ENCODE measurements at regions not wholly inside any gene's neighbourhood (a gene's known extent, or its start where the extent isn't known, plus 50 kb on each side); places are given as distances from the start of the nearest gene placed in this dataset.

DNA sequence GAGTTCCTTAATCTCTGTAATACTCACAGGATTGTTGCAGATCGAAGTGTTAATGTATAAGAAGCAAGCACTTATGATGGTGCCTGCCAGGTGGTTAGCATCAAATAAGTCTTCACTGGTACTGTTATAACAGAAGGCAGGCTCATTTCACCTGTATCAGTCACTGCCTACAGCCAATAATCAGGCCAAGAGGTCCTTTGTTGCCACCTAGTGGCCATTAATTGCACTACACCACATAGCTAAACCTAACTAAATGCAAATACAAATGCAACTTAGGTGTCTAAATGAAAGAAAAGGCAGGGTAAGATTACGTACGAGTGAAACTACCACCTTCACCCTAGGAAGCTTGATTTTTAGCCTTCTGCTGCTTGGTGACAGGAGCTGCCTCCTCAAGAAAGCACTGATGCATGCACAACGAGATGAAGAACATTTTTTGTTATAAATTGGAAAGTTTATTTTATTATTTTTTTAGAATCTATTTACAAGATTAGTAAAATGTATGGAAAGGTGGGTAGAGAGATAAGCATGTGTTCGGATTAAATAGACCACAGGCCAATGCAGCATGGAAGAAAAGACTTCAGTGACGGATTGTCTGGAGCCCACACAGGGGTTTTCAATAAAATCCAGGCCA lies 334.8 kb upstream of the CAMK1G start:
- peak; percentile 67 for DNase-seq (ENCODE audit: low read depth)

DNA sequence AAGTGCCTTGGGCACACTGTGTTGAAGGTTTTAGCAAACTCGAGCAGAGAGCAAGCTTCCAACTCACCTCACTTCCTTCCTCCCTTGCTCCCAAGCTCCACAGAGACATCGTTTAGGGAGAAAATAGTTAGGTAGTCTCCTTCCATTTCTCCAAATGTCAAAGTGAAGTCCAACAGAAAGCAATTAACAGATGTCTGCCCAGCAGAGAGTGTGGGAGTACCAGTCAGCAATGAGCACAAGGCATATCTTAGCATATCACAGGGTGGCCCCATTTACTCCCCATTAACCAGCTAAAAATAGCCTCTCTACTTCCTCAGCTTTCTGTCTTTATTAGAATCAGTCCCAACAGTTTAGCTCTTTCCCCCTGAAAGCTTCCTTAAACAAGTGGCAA lies 334.2 kb upstream of the CAMK1G start:
- DNase-seq (ENCODE audit: low read depth): no peak

- no peak for DNase-seq (ENCODE audit: low read depth)
These were observed 333.6 kb upstream of the CAMK1G start for GRCh38 chr1:209249785-209250440.

- no peak for DNase-seq (ENCODE audit: low read depth)
These were observed 332.5 kb upstream of the CAMK1G start for GRCh38 chr1:209250861-209251636.

GRCh38 chr1:209256766-209257350 lies 326.7 kb upstream of the CAMK1G start:
- DNase-seq (ENCODE audit: low read depth): no peak

- no peak for DNase-seq (ENCODE audit: low read depth)
These were observed 326.1 kb upstream of the CAMK1G start for GRCh38 chr1:209257454-209257853.

- no peak for DNase-seq (ENCODE audit: low read depth)
These were observed 323.4 kb upstream of the CAMK1G start for GRCh38 chr1:209260136-209260535.

GRCh38 chr1:209262631-209263030 lies 320.9 kb upstream of the CAMK1G start:
- no peak for DNase-seq (ENCODE audit: low read depth)

DNA sequence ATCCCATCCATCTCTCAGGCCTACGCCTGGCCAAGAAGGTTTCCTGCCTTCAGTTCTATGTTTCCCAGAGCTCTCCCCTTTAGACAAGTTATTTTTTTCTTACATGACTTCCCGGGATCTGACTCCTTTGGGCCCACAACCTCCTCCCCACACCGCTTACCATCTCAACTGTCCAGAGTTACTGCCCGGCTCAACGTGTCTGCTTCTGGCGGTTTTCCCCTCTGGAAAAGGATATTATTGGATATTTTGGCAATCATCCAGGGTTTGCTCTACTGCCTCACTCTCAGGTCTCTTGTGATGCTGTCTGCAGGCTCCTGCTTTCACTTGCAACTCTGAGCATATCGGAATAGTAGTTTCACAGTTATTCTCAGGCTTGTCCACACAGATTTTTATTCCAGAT lies 318.2 kb upstream of the CAMK1G start:
- no peak for DNase-seq (ENCODE audit: low read depth)

DNA sequence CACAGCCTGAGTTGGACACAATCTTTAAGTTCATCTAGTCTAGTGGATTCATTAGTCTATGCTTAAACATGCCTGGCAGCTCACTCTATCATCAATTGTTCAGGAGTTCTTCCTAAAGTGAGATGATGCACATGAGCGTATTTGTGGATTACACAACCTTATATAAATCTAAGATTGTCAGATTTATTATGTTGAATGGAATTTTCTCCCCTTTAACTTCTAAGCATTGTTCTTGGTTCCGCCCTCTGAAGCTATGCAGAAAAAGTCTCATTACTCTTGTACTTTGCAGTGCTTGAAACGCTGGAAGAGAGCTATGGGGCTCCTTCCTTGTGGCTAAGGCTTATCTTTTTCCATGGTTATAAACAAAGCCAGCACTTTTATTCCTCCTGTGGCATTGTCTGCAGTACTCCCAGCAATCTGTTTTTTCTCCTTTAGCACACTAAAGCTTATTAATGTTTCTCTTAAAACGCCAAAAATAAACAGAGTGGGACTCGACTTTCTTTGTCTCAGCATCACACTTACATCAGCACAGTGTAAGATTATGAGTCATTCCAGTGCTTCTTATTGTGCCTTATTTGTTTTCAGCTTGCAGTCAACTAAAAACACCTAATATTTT lies 316.8 kb upstream of the CAMK1G start:
- DNase-seq (ENCODE audit: low read depth): no peak

DNA sequence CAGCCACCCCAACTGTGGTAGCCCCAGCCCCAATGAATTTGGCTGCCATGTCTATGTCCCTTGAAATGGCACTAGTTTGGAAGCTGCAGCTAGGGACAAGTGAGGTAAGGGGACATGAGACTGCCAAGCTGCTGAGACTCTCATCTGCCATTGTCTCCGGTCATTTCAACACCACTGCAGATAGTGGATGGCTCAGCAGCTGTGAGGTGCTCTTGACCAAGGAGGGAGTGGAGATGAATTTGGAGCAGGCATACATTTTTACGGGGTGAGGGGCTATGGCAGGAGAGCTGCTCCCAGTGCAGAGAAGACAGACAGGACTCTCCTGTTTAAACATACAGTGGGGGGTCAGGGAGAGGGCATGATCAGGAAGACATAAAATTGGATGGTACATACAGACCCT lies 315.5 kb upstream of the CAMK1G start:
- no peak for DNase-seq (ENCODE audit: low read depth)

- no peak for DNase-seq (ENCODE audit: low read depth)
These were observed 315.0 kb upstream of the CAMK1G start for GRCh38 chr1:209268479-209268878.

DNA sequence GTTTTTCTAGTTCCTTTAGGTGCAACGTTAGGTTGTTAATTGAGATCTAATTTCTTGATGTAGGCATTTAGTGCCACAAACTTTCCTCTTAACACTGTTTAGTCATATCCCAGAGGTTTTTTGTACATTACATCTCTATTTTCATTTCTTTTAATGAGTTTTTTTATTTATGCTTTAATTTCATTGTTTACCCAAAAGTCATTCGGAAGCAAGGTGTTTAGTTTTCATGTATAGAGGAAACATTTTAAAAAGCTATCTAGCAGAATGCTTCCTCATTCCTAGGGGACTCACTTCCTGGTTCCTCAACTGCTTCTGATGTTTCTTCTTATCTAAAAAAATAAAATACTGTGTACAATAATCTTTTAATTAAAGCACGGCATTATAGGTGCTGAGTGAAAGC lies 307.2 kb upstream of the CAMK1G start:
- DNase-seq (ENCODE audit: low read depth): no peak

DNA sequence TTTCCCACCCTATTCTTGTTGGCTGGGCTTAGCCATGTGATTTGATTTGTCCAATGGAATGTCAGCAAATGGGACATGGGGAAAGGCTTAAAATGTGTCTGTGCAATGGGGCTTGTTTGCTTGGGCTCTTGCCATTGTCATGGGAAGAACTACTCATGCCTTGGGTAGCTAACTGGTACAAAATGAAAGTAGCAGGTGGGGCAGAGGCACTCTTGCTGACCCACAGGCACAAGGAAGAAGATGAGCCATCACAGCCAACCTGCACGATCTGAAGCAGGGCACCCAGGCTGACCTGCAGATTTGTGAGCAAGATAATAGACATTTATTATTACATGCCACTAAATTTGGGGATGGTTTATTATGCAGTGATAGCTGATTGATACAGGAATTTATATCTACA lies 305.9 kb upstream of the CAMK1G start:
- DNase-seq (ENCODE audit: low read depth): no peak

- DNase-seq (ENCODE audit: low read depth): peak; percentile 17
These were observed 291.8 kb upstream of the CAMK1G start for GRCh38 chr1:209291715-209292114.

- no peak for DNase-seq (ENCODE audit: low read depth)
These were observed 280.5 kb upstream of the CAMK1G start for GRCh38 chr1:209302779-209303568.

DNA sequence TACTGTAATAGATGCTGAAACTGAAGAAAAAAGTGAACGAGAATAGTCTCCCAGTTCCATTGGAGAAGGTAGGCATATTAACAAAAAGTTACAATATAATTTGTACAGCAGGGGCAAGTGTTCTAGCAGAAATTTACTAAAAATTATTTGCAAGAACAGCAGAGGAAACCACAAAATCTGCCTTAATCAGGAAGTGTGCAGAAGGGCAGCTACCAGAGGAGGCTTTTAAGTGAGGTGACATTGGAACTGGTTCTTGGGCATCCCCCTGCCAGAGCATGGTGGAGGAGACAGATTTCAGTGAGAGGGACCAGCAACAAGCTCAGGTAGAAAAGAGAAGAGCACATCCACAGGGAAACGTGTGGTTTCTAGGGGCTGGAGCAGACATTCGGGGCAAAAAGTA lies 279.3 kb upstream of the CAMK1G start:
- DNase-seq (ENCODE audit: low read depth): no peak

- DNase-seq (ENCODE audit: low read depth): no peak
These were observed 278.1 kb upstream of the CAMK1G start for GRCh38 chr1:209305221-209305954.

GRCh38 chr1:209307846-209308245 lies 275.7 kb upstream of the CAMK1G start:
- DNase-seq (ENCODE audit: low read depth): peak; percentile 43

DNA sequence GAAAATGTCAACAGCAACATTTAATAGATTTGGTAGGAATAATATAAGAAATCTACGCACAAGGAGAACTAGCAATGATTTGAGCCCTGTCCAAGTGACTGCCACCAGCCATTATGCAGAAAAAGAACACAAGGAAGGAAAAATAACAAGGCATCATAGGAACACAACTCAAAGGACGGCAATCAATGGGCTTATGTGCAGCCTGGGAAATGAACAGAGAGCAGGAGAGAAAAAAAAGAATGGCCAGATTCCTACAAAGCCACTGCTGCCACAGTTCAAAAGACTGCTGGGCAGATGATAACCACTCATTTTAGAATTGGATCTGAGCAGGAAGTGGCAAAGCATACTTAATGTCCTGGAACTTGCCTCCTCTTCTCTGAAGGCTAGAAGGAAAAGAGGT lies 274.3 kb upstream of the CAMK1G start:
- DNase-seq (ENCODE audit: low read depth): no peak

All from myocyte (in vitro differentiated cells).